GM12892 (cell line): ENCODE measurements at regions not wholly inside any gene's neighbourhood (a gene's known extent, or its start where the extent isn't known, plus 50 kb on each side); places are given as distances from the start of the nearest gene placed in this dataset.

Source experiments
- POLR2A ChIP-seq: IDR thresholded peaks from 2 replicates; pipeline ENCODE4 v1.6.1; 2011; ENCODE audit warnings: low read depth, low read length, control low read depth
- POLR2AphosphoS5 ChIP-seq: IDR thresholded peaks from 2 replicates; pipeline ENCODE4 v1.6.1; 2011; ENCODE audit warnings: low read depth, low read length, control low read depth
- TAF1 ChIP-seq: IDR thresholded peaks from 2 replicates; pipeline ENCODE4 v1.6.1; 2011; ENCODE audit warnings: low read depth, mild to moderate bottlenecking, control low read depth, low read length, borderline replicate concordance

DNA sequence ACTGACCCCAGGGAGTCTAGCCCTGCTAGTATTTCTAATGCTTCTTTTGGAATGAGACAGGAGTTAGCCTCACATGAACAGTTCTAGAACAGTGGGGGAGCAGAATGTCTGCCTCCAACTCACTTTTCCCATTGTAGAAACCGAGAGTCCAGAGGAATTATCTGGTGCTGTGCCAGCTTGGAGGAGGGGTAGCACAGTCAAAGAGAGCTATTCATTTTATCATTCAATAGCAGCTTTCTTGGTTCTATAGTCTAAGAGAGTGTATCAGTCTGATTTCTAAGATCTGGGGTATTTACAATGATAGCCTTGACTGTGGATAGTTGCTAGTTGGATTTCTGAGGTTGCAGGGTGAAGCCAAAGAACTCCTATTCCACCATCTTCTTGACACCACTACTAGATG is 448.2 kb downstream of the RFPL4B start:
- TF ChIP-seq POLR2AphosphoS5 (no peak), POLR2A (no peak), TAF1 (no peak)
